ENCODE measurements at regions not wholly inside any gene's neighbourhood (a gene's known extent, or its start where the extent isn't known, plus 50 kb on each side); places are given as distances from the start of the nearest gene placed in this dataset.
"Not testable (repeated sequence)": the region's sequence is repeated elsewhere in the genome, so short reads cannot be mapped to it uniquely, and the experiment has no call there.

GRCh38 chr14:40096968-40097367 lies 664.7 kb upstream of the FBXO33 start:
- DNase-seq: no peak

GRCh38 chr14:40093800-40094199 lies 661.6 kb upstream of the FBXO33 start:
- DNase-seq: no peak

GRCh38 chr14:40074169-40074568 lies 641.9 kb upstream of the FBXO33 start:
- no peak for DNase-seq

GRCh38 chr14:40072175-40072574 lies 639.9 kb upstream of the FBXO33 start:
- no peak for DNase-seq

- no peak for DNase-seq
These were observed 627.0 kb upstream of the FBXO33 start for GRCh38 chr14:40058901-40059897.

GRCh38 chr14:40053416-40053815 lies 621.2 kb upstream of the FBXO33 start:
- no peak for DNase-seq

GRCh38 chr14:40028991-40029390 lies 596.8 kb upstream of the FBXO33 start:
- no peak for DNase-seq

GRCh38 chr14:40025101-40025500 lies 592.9 kb upstream of the FBXO33 start:
- DNase-seq: no peak

GRCh38 chr14:40010961-40011360 lies 578.7 kb upstream of the FBXO33 start:
- no peak for DNase-seq

- no peak for DNase-seq
These were observed 577.5 kb upstream of the FBXO33 start for GRCh38 chr14:40009771-40010170.

GRCh38 chr14:40008345-40008744 lies 576.1 kb upstream of the FBXO33 start:
- not testable (repeated sequence) for DNase-seq

- no peak for DNase-seq
These were observed 572.8 kb upstream of the FBXO33 start for GRCh38 chr14:40004871-40005500.

- DNase-seq: no peak
These were observed 571.5 kb upstream of the FBXO33 start for GRCh38 chr14:40003773-40004172.

GRCh38 chr14:39998854-39999253 lies 566.6 kb upstream of the FBXO33 start:
- no peak for DNase-seq

GRCh38 chr14:39998114-39998513 lies 565.9 kb upstream of the FBXO33 start:
- DNase-seq: no peak

- DNase-seq: no peak
These were observed 558.8 kb upstream of the FBXO33 start for GRCh38 chr14:39991041-39991440.

- peak in 1 of 5 experiments; percentile 16 for DNase-seq
These were observed 556.7 kb upstream of the FBXO33 start for GRCh38 chr14:39988939-39989338.

- DNase-seq: no peak
These were observed 552.1 kb upstream of the FBXO33 start for GRCh38 chr14:39984323-39984722.

GRCh38 chr14:39977198-39977597 lies 545.0 kb upstream of the FBXO33 start:
- DNase-seq: no peak

- DNase-seq: no peak
These were observed 541.8 kb upstream of the FBXO33 start for GRCh38 chr14:39974036-39974435.

- DNase-seq: no peak
These were observed 540.5 kb upstream of the FBXO33 start for GRCh38 chr14:39972704-39973103.

- no peak for DNase-seq
These were observed 535.7 kb upstream of the FBXO33 start for GRCh38 chr14:39967885-39968284.

GRCh38 chr14:39957987-39958386 lies 525.8 kb upstream of the FBXO33 start:
- DNase-seq: no peak

GRCh38 chr14:39957290-39957689 lies 525.1 kb upstream of the FBXO33 start:
- DNase-seq: no peak
